HEK293T (cell line): ENCODE measurements at regions not wholly inside any gene's neighbourhood (a gene's known extent, or its start where the extent isn't known, plus 50 kb on each side); places are given as distances from the start of the nearest gene placed in this dataset.

ENCODE experiments used
- ARNT ChIP-seq: fragments of 450-650 bp; IDR thresholded peaks from 2 replicates; pipeline ENCODE4 v1.6.1; 2017; ENCODE audit warnings: mild to moderate bottlenecking
- CTBP1 ChIP-seq: fragments of 450-650 bp; IDR thresholded peaks from 2 replicates; pipeline ENCODE4 v1.6.1; 2016; ENCODE audit warnings: borderline replicate concordance
- FOXA1 ChIP-seq: fragments of 450-650 bp; IDR thresholded peaks from 2 replicates; pipeline ENCODE4 v1.6.1; 2016; ENCODE audit warnings: mild to moderate bottlenecking
- NFRKB ChIP-seq: fragments of 450-650 bp; IDR thresholded peaks from 2 replicates; pipeline ENCODE4 v1.6.1; 2016; ENCODE audit warnings: mild to moderate bottlenecking, moderate library complexity

DNA sequence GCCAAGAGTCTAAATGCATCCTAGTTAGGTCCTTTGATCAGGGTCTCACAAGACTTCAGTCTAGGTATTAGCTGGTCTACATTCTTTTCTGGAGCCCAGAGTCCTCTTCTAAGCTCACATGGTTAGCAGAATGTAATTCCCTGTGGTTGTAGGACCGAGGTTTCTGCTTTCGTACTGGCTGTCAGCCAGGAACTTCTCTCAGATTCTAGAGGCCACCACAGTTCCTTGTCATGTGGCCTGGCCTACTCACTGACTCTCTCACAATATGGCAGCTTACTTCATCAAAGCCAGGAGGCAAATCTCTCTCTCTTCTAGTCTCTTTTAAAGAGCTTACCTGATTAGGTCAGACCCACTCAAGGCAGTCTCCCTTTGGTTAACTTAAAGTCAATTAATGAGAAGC, 82.9 kb downstream of the POU4F1 start:
- TF ChIP-seq NFRKB: no peak
- no peak for TF ChIP-seq CTBP1
- no peak for TF ChIP-seq ARNT
- no peak for TF ChIP-seq FOXA1
